ENCODE measurements at regions not wholly inside any gene's neighbourhood (a gene's known extent, or its start where the extent isn't known, plus 50 kb on each side); places are given as distances from the start of the nearest gene placed in this dataset.

DNA sequence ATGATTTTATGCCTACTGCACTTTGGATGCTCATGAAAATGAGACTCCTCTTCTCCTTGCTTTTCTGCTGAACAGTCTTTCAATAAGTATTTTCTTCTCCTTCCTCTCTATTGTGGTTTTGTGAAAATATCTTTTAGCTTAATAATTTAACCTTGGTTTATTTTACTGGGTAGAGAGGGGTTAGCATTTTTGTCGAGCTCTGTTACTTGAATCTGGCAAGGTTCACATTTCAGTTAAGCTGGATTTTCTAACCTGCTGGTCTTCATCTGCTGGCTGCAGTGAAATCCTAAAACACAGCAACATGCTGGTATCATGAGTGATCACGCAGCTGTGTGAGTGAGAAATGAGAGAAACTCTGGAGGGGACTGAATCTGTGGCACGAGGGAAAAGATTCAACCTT is 222.7 kb upstream of the NOX3 start:
- Mint-ChIP-seq H3K36me3 (no peaks in the 10 kb centered on the region), H3K27me3 (no peaks in the 10 kb centered on the region), H3K27ac (no peak overlapping the region), H3K4me3 (no peak overlapping the region), H3K9me3 (peaks cover 8% of the 10 kb centered on the region), H3K4me1 (ENCODE audit: low read depth in 2 of 2) (no peaks in the 10 kb centered on the region)
- DNase-seq (ENCODE audit: low spot score) (no peak), ATAC-seq (no peak)

DNA sequence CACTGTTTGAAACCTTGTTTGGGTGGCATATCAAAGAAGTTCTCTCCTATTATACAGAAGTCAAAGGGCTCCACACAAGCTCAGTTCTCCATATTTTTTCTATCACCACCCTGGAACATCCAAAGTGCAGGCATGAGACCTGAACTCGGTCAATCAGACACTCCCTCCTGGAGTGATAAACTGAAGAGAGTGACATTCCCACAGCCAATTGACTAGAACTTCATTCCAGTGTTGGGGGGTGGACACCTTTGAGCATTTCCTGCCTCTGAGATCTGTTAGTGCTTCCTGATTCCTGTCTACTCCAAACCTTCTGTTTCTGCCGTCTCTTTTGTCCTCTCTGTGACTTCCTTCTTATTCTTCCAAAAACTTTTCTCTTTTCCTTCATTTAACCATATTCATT is 220.7 kb upstream of the NOX3 start:
- Mint-ChIP-seq H3K36me3 (no peaks in the 10 kb centered on the region), H3K4me1 (ENCODE audit: low read depth in 2 of 2) (no peaks in the 10 kb centered on the region), H3K27me3 (no peaks in the 10 kb centered on the region), H3K9me3 (peaks cover 4% of the 10 kb centered on the region), H3K27ac (no peak overlapping the region), H3K4me3 (no peak overlapping the region)
- DNase-seq (ENCODE audit: low spot score), result no peak
- ATAC-seq, result no peak

- Mint-ChIP-seq H3K27ac (no peak overlapping the region), H3K27me3 (no peaks in the 10 kb centered on the region), H3K4me1 (ENCODE audit: low read depth in 2 of 2) (no peaks in the 10 kb centered on the region), H3K4me3 (no peak overlapping the region), H3K9me3 (peaks cover 3% of the 10 kb centered on the region), H3K36me3 (no peaks in the 10 kb centered on the region)
- DNase-seq (ENCODE audit: low spot score), result no peak
- ATAC-seq, result no peak
Measured at GRCh38 chr6:155670655-155671054, 215.0 kb upstream of the NOX3 start.

DNA sequence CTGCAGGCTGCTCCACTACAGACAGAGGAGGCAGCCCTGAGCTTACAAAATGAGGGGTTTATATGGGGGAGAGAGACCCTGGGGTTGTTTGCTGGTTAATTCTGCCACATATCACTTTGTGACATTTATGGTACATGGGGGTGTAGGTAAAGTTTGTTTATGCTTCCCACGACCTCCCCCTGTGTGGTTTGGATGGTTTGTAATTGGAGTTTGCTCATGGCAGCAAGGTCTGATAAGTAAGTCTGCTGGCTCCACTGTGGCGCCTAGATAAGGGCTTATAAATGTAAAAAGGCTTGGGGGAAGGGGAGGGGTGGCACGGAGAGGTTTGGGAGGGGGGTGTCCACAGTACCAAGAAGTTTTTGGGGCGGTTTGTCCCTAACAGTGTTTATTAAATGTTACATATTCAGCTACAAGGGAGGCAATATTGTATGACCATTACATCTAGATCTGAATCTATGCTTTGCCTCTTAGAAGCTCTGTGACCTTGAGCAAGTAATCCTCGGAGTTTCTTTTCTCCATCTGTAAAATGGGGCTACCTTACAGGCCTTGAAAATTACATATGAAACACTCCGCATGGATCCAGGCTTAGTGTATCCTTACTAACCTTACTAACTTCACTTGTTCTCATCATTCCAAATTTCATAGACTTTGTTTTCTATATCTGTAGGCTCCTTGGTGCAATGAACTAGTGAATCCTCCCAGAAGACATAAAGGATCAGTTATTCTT is 204.8 kb upstream of the NOX3 start:
- Mint-ChIP-seq H3K4me1 (ENCODE audit: low read depth in 2 of 2) (no peaks in the 10 kb centered on the region), H3K27ac (no peak overlapping the region), H3K36me3 (no peaks in the 10 kb centered on the region), H3K27me3 (no peaks in the 10 kb centered on the region), H3K4me3 (no peak overlapping the region), H3K9me3 (peaks cover 15% of the 10 kb centered on the region)
- ATAC-seq, result no peak
- DNase-seq (ENCODE audit: low spot score), result no peak

DNA sequence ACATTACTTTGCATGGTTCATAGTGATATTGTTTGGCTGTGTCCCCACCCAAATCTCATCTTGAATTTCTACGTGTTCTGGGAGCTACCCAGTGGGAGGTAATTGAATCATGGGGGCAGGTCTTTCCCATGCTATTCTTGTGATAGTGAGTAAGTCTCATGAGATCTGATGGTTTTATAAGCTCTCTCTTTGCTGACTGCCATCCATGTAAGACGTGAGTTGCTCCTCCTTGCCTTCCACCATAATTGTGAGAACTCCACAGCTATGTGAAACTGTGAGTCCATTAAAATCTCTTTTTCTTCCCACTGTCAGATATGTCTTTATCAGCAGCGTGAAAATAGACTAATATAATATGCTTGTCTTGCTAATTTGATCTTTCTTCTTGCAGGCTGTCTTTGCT is 200.4 kb upstream of the NOX3 start:
- DNase-seq (ENCODE audit: low spot score) (no peak), ATAC-seq (no peak)
- Mint-ChIP-seq H3K9me3 (peaks cover 15% of the 10 kb centered on the region), H3K4me1 (ENCODE audit: low read depth in 2 of 2) (no peaks in the 10 kb centered on the region), H3K27me3 (no peaks in the 10 kb centered on the region), H3K4me3 (no peak overlapping the region), H3K27ac (no peak overlapping the region), H3K36me3 (no peaks in the 10 kb centered on the region)

GRCh38 chr6:155654474-155654873 is 198.8 kb upstream of the NOX3 start:
- ATAC-seq, result no peak
- H3K9me3 Mint-ChIP-seq, result peaks cover 15% of the 10 kb centered on the region
- no peak for DNase-seq (ENCODE audit: low spot score)
- H3K27ac Mint-ChIP-seq, result no peak overlapping the region
- no peak overlapping the region for H3K4me3 Mint-ChIP-seq
- H3K27me3 Mint-ChIP-seq, result no peaks in the 10 kb centered on the region
- H3K4me1 Mint-ChIP-seq (ENCODE audit: low read depth in 2 of 2), result no peaks in the 10 kb centered on the region
- no peaks in the 10 kb centered on the region for H3K36me3 Mint-ChIP-seq

DNA sequence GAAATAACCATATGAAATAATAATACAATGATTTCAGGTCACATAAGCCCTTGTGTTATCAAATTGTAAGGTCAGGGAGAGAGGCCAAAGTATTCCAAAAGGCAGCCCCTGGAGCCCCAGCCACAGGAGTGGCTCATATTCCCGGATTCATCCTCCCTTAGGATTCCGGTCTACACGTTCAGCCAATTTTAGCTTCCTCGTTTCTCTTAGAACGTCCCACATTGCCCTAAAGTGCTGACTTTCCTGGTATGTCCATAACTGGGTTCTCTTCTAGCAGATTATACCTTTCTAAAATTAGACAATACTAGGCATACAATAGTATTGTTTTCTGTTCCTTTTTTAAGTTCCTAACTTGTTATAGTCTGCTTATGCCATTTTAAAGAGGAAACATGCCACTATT is 192.7 kb upstream of the NOX3 start:
- ATAC-seq (no peak), DNase-seq (ENCODE audit: low spot score) (no peak)
- Mint-ChIP-seq H3K36me3 (no peaks in the 10 kb centered on the region), H3K27me3 (no peaks in the 10 kb centered on the region), H3K4me3 (no peak overlapping the region), H3K4me1 (ENCODE audit: low read depth in 2 of 2) (no peaks in the 10 kb centered on the region), H3K9me3 (peaks cover 3% of the 10 kb centered on the region), H3K27ac (no peak overlapping the region)

GRCh38 chr6:155647354-155647753 is 191.7 kb upstream of the NOX3 start:
- H3K9me3 Mint-ChIP-seq, result peaks cover 9% of the 10 kb centered on the region

DNA sequence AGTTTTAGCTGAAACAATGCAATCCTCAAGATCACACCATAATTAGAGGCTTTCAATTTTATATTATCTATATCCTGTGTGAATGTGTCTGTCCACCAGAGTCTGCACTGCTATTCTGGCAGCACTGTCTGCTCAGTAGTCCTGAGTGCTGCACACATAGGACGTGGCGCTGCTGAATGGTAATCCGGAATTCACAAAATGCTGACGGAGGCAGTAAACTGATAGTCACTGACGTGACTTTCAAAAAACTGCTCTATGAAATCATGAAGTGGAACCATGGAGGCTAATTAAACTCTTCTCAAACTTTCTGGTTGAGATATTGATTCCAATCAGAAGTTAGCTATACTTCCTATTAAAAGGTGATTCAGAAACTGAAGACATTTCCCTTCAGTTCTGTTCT is 190.8 kb upstream of the NOX3 start:
- Mint-ChIP-seq H3K36me3 (peaks cover 6% of the 10 kb centered on the region), H3K27ac (no peak overlapping the region), H3K4me3 (no peak overlapping the region), H3K9me3 (peaks cover 9% of the 10 kb centered on the region), H3K4me1 (ENCODE audit: low read depth in 2 of 2) (no peaks in the 10 kb centered on the region), H3K27me3 (no peaks in the 10 kb centered on the region)
- DNase-seq (ENCODE audit: low spot score) (no peak), ATAC-seq (no peak)

More at GRCh38 chr6:155647354-155647753, 191.7 kb upstream of the NOX3 start:
- Mint-ChIP-seq H3K27ac (no peak overlapping the region), H3K4me1 (ENCODE audit: low read depth in 2 of 2) (no peaks in the 10 kb centered on the region), H3K27me3 (no peaks in the 10 kb centered on the region), H3K36me3 (peaks cover 3% of the 10 kb centered on the region), H3K4me3 (no peak overlapping the region)
- no peak for ATAC-seq
- DNase-seq (ENCODE audit: low spot score), result no peak

DNA sequence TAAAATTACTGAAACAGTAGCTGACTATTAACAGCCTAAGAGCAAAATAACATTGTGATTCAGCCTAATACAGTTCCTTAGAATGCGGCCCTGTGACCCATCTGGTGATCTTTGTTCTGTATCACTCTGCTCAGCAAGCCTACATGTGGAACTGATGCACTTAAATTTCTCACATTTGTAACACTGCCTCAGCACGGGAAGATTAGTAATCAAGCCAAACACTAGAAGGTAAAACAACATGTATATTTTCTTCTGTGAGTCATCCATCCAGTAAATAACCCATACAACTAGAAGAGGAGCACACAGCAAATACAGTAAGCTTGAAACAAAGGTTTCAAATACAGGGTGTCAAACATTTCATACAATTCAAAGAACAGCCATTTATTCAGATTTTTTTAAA is 189.7 kb upstream of the NOX3 start:
- Mint-ChIP-seq H3K27me3 (no peaks in the 10 kb centered on the region), H3K4me3 (no peak overlapping the region), H3K4me1 (ENCODE audit: low read depth in 2 of 2) (no peaks in the 10 kb centered on the region), H3K27ac (no peak overlapping the region), H3K36me3 (peaks cover 6% of the 10 kb centered on the region), H3K9me3 (peaks cover 9% of the 10 kb centered on the region)
- DNase-seq (ENCODE audit: low spot score) (no peak), ATAC-seq (no peak)

DNA sequence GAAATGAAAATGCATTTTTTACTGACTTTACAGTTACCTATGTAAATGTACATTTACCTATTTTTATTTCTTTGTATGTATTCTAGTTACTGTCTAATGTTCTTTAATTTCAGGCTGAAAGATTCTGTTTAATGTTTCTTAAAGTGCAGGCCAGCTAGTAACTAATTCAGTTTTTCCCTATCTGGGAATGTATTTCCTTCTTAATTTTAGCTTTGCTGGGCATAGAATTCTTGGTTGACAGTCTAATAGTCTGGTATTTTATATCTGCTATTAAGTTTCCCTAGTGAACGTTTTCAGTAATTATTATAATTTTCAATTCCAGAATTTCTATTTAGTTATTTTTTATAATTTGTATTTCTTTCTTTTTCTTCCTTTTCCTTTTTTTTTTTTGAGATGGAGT is 186.0 kb upstream of the NOX3 start:
- no peak for DNase-seq (ENCODE audit: low spot score)
- Mint-ChIP-seq H3K36me3 (peaks cover 6% of the 10 kb centered on the region), H3K4me1 (ENCODE audit: low read depth in 2 of 2) (no peaks in the 10 kb centered on the region), H3K27ac (no peak overlapping the region), H3K27me3 (no peaks in the 10 kb centered on the region), H3K9me3 (peaks cover 9% of the 10 kb centered on the region), H3K4me3 (no peak overlapping the region)
- no peak for ATAC-seq

DNA sequence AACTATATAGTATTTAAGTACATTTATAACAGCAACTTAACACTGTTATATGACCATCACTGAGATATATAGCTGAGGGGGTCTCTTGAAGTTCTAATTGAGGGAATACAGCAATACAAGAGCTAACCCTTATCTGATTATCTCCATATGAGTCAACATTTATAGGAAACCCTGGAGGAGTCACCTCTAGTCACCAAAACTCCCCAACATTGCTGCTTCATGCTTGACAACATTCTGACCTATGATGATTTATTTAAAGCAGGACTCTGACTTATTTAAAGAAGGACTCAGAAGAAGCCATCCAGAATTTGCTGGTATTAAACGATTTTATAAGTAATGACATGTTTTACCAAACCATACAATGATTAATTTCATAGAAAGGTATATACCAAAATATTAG is 182.6 kb upstream of the NOX3 start:
- no peak for DNase-seq (ENCODE audit: low spot score)
- H3K4me3 Mint-ChIP-seq, result no peak overlapping the region
- H3K4me1 Mint-ChIP-seq (ENCODE audit: low read depth in 2 of 2), result no peaks in the 10 kb centered on the region
- no peaks in the 10 kb centered on the region for H3K27me3 Mint-ChIP-seq
- peaks cover 6% of the 10 kb centered on the region for H3K36me3 Mint-ChIP-seq
- ATAC-seq, result no peak
- peaks cover 11% of the 10 kb centered on the region for H3K9me3 Mint-ChIP-seq
- no peak overlapping the region for H3K27ac Mint-ChIP-seq

DNA sequence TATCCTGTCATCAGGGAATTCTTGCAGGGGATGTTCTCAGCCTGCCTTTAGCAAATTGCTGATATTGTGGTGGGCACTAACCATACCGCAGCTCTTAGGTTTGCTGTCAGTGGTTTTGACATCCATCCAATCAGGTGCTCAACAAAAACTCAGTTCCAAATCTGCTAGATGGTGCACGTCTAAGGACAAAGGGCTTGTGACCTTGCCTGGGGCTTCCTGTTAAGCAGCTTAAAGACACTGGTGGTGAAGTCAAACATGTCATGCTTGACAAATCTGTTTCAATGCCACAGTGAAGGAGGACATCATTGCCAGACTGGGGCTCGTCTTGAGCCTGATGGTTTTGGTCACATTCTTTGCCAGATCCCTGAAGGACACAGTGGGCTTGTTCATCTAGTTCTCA is 179.8 kb upstream of the NOX3 start:
- no peaks in the 10 kb centered on the region for H3K27me3 Mint-ChIP-seq
- ATAC-seq (no peak), DNase-seq (ENCODE audit: low spot score) (no peak)
- H3K27ac Mint-ChIP-seq, result no peak overlapping the region
- peaks cover 11% of the 10 kb centered on the region for H3K9me3 Mint-ChIP-seq
- H3K4me3 Mint-ChIP-seq, result no peak overlapping the region
- H3K4me1 Mint-ChIP-seq (ENCODE audit: low read depth in 2 of 2), result no peaks in the 10 kb centered on the region
- H3K36me3 Mint-ChIP-seq, result no peaks in the 10 kb centered on the region

- ATAC-seq (no peak), DNase-seq (ENCODE audit: low spot score) (no peak)
- Mint-ChIP-seq H3K27me3 (no peaks in the 10 kb centered on the region), H3K36me3 (no peaks in the 10 kb centered on the region), H3K27ac (no peak overlapping the region), H3K4me1 (ENCODE audit: low read depth in 2 of 2) (no peaks in the 10 kb centered on the region), H3K9me3 (peaks cover 15% of the 10 kb centered on the region), H3K4me3 (no peak overlapping the region)
Measured at GRCh38 chr6:155630085-155630484, 174.4 kb upstream of the NOX3 start.

DNA sequence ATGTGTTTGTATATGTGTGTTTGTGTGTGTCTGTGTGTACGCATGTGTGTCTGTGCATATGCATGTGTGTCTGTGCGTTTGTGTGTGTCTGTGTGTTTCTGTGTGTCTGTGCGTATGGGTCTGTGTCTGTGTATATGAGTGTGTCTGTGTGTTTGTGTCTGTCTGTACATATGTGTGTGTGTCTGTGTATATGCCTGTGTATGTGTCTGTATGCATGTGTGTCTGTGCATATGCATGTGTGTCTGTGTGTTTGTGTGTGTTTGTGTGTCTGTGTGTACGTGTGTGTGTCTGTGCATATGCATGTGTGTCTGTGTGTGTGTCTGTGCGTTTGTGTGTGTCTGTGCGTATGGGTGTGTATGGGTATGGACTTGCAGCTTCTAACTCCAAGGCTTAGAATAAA is 174.0 kb upstream of the NOX3 start:
- H3K36me3 Mint-ChIP-seq, result no peaks in the 10 kb centered on the region
- H3K4me1 Mint-ChIP-seq (ENCODE audit: low read depth in 2 of 2), result no peaks in the 10 kb centered on the region
- H3K27ac Mint-ChIP-seq, result no peak overlapping the region
- DNase-seq (ENCODE audit: low spot score) (no peak), ATAC-seq (no peak)
- no peaks in the 10 kb centered on the region for H3K27me3 Mint-ChIP-seq
- no peak overlapping the region for H3K4me3 Mint-ChIP-seq
- peaks cover 15% of the 10 kb centered on the region for H3K9me3 Mint-ChIP-seq

Measured in natural killer cell treated with Interleukin-12 subunit alpha and Interleukin-12 subunit beta and Interleukin-15 and Interleukin-18, amount 100 ng/mL, for 72 hours (primary cell).